HPDE6-E6E7 (cell line): ENCODE measurements at regions not wholly inside any gene's neighbourhood (a gene's known extent, or its start where the extent isn't known, plus 50 kb on each side); places are given as distances from the start of the nearest gene placed in this dataset.
"Not testable (repeated sequence)": the region's sequence is repeated elsewhere in the genome, so short reads cannot be mapped to it uniquely, and the experiment has no call there.

Experiments used
- DNase-seq: peaks from one replicate; pipeline ENCODE4 v3.0.0; 2011; ENCODE audit warnings: missing footprints; ENCODE audit errors: extremely low spot score

- no peak for DNase-seq
These were observed 90.3 kb downstream of the RPL27A start for GRCh38 chr11:8772571-8773519.

DNA sequence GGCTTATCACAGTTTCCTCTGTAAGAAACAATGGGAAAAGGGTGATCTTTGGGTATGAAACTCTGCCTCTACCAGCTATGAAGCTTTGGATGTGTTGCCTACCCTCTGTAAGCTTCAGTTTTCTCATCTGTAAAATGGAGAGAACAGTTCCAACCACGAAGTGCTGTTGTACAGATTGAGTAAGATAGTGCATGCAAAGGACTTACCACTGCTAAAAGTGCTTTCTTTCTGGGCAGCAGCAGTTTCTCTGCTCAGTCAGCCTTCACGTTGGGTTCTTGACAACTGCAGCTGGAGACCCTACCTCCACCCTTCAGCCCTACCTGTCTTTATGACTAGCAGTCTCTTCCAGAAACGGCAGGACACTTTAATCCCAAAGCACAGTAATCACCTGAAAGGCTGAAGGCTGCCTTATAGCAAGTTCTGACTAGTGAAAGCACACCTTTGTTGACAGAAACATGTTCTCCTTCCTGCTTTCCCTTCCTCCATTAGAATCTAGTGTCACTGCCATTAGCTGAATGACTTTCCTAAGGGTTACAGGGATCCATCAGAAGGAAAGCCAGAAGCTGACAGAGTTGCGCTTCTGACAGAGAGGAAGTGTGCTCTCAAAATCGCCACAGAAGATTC lies 91.4 kb downstream of the RPL27A start:
- DNase-seq: peak; percentile 49

DNA sequence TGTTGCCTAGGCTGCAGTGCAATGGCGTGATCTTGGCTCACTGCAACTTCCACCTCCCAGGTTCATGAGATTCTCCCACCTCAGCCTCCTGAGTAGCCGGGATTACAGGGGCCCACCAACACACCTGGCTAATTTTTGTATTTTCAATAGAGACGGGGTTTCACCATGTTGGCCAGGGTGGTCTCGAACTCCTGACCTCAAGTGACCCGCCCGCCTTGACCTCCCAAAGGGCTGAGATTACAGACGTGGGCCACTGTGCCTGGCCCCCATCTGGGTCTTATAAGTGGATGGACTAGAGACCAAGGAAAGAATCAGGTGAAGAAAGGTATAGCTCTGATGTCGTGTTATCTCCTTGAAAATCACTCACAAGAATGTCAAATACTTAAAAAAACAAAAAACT lies 92.3 kb downstream of the RPL27A start:
- not testable (repeated sequence) for DNase-seq

DNA sequence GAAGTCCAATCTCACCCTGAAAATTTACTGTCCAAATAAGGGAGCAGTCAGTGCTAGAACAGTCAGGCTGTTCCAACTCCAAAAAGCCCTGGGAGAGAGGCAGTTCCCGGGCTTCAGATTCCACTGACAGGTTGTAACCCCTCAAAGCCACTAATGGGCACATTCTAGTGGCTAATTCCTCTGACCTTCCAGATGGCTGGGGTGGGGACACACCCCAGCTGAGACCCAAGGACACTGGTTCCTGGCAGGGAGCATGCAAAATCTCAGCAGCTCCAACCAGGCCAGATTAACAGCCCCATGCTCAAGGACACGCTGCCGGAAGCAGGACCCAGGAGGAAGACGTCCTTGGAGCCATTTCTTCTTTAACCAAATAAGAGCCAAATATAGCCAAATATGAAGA lies 92.7 kb downstream of the RPL27A start:
- no peak for DNase-seq

DNA sequence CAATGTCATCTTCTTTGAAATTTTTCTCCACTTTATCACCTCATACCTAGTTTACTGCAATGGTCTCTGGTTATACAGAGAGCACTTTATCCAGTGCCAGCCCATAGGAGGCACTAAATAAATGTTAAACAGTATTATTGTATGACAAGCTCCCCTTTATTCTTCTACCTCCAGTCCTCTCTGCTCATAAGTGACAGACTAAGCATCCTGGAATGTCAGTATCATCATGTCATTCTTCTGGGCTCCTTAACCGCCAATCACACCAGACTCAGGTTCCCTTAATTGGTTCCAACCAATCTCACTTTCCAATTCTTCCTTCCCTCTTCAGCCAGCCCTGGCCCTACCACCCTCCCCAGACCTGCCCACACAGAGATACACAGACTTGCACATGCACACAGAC lies 93.1 kb downstream of the RPL27A start:
- no peak for DNase-seq

GRCh38 chr11:8776209-8776608 lies 93.6 kb downstream of the RPL27A start:
- no peak for DNase-seq

GRCh38 chr11:8777907-8778767 lies 95.5 kb downstream of the RPL27A start:
- no peak for DNase-seq

DNA sequence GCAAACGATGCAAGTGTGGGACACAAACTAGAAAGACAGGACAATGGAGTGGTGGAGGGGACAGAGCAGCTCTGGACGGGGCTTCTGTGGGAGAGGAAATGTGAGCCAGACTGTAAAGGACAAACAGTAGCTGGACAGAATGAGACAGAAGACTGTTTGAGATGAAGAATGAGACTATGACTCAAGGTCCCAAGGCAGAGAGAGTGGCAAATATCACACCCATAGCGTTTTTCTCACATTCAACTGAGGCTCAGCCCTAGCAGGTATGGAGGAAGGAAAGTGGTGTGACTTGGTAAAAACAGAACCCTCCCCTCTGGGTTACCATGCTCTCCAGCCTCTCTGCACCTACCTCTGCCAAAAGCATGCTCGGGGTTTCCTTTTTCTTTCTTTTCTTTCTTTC lies 96.5 kb downstream of the RPL27A start:
- no peak for DNase-seq

- DNase-seq: no peak
These were observed 97.1 kb downstream of the RPL27A start for GRCh38 chr11:8779732-8780131.

DNA sequence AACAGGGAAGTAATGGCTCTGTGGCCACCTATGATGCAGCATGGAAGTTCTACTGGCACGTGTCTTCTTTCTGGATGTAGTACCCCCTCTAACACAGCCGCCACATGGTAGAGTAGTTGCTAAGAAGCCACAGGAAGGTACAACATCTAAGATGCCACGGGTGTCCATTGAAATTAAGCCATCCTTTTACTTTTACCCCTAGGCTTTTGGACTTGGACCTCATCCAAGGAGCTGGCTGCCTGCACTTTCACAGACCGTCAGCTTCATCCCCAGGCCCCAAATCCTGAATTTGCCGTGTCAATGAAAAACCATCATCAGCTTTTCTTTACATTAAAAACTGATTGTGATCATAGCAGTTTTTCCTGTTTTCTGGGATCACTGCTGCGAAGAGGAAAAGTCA lies 102.4 kb downstream of the RPL27A start:
- no peak for DNase-seq

- DNase-seq: no peak
These were observed 102.9 kb downstream of the RPL27A start for GRCh38 chr11:8785457-8785856.

GRCh38 chr11:8785998-8786397 lies 103.4 kb downstream of the RPL27A start:
- DNase-seq: no peak

DNA sequence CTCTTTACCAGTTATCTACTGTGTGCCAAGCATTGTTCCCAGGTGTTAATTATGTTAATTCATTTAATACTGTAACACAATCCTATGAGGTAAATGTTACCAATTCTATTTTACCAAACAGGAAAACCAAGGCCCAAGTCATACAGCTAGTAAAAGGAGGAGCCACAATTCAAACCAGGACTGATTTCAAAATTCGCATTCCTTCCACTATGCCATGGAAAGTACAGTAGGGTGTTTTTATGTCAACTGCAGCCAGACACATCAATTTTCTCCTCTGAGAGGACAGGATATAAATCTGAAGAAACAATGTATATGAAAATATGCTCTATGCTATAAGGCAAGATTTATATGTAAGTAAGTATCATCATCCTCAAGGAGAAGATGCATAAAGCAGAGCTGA lies 104.3 kb downstream of the RPL27A start:
- no peak for DNase-seq

GRCh38 chr11:8787372-8787771 lies 104.8 kb downstream of the RPL27A start:
- no peak for DNase-seq

- DNase-seq: no peak
These were observed 106.0 kb downstream of the RPL27A start for GRCh38 chr11:8788616-8789015.

DNA sequence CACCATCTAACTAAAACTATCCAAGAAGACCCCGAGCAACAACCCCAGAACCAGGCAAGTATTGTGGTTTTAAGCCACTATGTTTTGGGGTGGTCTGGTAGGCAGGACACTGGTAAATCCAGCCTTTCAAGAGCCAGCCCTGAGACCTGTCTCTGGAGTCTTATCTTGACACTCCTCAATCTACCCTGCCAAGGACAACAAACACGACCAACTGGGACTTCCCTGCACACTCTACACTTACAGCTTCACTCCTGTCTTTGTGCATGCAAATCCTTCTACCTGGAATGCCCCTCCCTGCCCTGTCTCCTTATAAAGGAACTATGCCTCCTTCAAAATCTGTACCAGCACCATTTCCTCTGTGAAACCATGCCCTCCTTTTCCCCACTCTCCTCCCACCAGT lies 107.3 kb downstream of the RPL27A start:
- no peak for DNase-seq

DNA sequence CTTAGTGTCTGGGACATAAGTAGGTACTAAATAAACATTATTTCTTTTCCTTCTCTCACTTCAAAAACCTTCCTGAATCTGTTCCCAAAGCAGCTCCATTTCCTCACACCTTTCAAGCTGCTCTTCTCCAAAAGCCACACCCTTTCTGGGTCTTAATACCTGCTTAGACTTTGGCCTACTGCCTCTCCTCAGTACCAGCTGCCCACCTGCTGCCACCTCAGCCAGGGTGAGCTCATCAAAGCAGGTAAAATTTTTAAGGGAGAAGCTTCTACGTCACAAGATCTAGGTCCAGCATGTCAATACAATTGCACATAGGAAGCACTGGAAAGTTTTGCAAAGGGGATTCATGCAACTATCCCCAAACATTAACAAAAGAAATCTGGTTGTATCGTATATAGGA lies 108.4 kb downstream of the RPL27A start:
- no peak for DNase-seq

- no peak for DNase-seq
These were observed 110.1 kb downstream of the RPL27A start for GRCh38 chr11:8792710-8793109.

GRCh38 chr11:8793114-8793777 lies 110.7 kb downstream of the RPL27A start:
- no peak for DNase-seq

- no peak for DNase-seq
These were observed 111.5 kb downstream of the RPL27A start for GRCh38 chr11:8794126-8794525.

DNA sequence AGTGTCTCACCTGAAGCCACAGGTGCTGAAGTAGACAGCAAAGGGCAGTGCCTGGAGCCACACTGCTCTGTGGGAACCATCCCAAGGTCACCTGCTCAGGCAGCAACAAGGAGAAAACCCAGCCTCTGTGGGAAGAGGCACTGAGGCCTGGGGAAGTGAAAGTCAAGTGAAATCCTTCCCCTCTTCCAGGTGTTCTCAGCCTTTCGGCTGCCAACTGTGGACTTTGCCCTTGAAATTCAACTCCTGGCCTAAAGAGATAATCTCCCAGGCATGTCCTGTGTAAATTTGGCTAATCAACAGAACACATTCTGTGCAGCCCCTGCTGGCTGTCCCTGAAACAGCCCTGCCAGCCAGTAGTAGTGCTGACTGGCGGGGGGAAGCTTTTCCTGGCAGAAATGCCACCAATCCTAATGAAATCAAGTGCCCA lies 112.1 kb downstream of the RPL27A start:
- DNase-seq: no peak

DNA sequence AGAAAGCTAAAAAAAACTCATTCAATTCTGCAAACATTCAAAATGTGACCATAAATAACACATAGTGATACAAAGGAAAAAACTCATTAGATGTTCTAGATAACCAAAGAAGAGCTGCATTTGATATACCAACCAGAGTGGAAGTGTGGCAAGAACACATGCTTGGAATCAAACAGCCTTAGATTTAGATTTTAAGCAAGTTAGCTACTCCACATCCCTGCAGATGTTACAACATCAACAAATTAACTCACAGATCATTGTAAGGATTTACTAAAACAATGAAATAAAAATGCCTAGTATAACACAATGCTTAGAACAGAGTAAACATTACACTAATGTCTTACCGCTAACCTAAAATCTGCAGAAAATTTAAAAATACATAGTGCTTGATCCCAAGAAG lies 114.0 kb upstream of the AKIP1 start:
- DNase-seq: no peak
